Tibial nerve (tissue), 4 donors: ENCODE measurements at regions not wholly inside any gene's neighbourhood (a gene's known extent, or its start where the extent isn't known, plus 50 kb on each side); places are given as distances from the start of the nearest gene placed in this dataset.

Experiments used
- DNase-seq, 2 donors: peaks; one replicate each; pipeline ENCODE4 v3.0.0-alpha.2; 2019; ENCODE audit warnings: low spot score in 2 of 2
- H3K27ac ChIP-seq, 4 donors: fragments of 200-600 bp; sonication (generic) in 3 of 4; one replicate each; pipeline ENCODE4 v1.5.1; 2017 to 2019; ENCODE audit warnings: mild to moderate bottlenecking in 1 of 4
- H3K27me3 ChIP-seq, 2 donors: fragments of 200-600 bp; sonication (generic) in 1 of 2; one replicate each; pipeline versions ENCODE4 v1.5.1 to v1.6.0; 2017 to 2019
- H3K36me3 ChIP-seq, 3 donors: fragments of 200-600 bp; sonication (generic); one replicate each; pipeline ENCODE4 v1.5.1; 2018 to 2019
- H3K4me1 ChIP-seq, 4 donors: fragments of 200-600 bp; sonication (generic) in 3 of 4; one replicate each; pipeline ENCODE4 v1.5.1; 2017 to 2019
- H3K4me3 ChIP-seq, 4 donors: fragments of 200-600 bp; sonication (generic) in 3 of 4; one replicate each; pipeline ENCODE4 v1.5.1; 2017 to 2019; ENCODE audit warnings: mild to moderate bottlenecking in 1 of 4, moderate library complexity in 1 of 4
- H3K9me3 ChIP-seq, 4 donors: fragments of 200-600 bp; sonication (generic) in 3 of 4; one replicate each; pipeline ENCODE4 v1.5.1; 2017 to 2019
- EP300 ChIP-seq, 2 donors: sonication (generic); formaldehyde crosslinking; IDR thresholded peaks; one replicate each; pipeline ENCODE4 v1.6.1; 2017; ENCODE audit warnings: antibody characterized with exemption in 2 of 2, mild to moderate bottlenecking in 1 of 2
- POLR2A ChIP-seq, 2 donors: fragments of 450-650 bp; IDR thresholded peaks; one replicate each; pipeline ENCODE4 v1.6.1; 2017; ENCODE audit warnings: antibody characterized with exemption in 2 of 2, mild to moderate bottlenecking in 2 of 2, moderate library complexity in 2 of 2
- WGBS, 2 donors: methylation state at CpG; one replicate each; pipeline ENCODE4 v1.1.5; 2018; 5-methylcytosine and 5-hydroxymethylcytosine counted together
- TF ChIP-seq, protein P1 (sequence below), 5 experiments: fragments of 200-600 bp in 3 of 5; fragments of 450-650 bp in 2 of 5; sonication (generic) in 3 of 5; IDR thresholded peaks; one replicate each; pipeline ENCODE4 v1.5.1; 2016 to 2019; ENCODE audit warnings: antibody characterized with exemption in 5 of 5, mild to moderate bottlenecking in 3 of 5, moderate library complexity in 2 of 5

DNA sequence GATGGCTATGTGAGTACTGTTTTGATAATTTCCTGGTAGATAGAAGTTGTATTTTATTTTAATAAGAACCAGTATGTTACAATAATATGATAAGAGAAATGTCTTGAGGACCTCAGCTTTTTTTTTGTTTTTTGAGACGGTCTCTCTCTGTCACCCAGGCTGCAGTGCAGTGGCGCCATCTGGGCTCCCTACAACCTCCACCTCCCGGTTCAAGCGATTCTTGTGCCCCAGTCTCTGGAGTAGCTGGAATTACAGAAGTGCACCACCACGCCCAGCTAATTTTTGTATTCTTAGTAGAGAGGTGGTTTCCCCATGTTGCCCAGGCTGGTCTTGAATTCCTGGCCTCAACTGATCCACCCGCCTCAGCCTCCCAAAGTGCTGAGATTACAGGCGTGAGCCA, 968.1 kb upstream of the ADGRL4 start:
- H3K4me3 ChIP-seq, result no peak overlapping the region
- no peak overlapping the region for H3K27ac ChIP-seq
- H3K36me3 ChIP-seq, result no peaks in the 10 kb centered on the region
- DNase-seq, result no peak
- no peaks in the 10 kb centered on the region for H3K9me3 ChIP-seq
- TF ChIP-seq, protein P1, sequence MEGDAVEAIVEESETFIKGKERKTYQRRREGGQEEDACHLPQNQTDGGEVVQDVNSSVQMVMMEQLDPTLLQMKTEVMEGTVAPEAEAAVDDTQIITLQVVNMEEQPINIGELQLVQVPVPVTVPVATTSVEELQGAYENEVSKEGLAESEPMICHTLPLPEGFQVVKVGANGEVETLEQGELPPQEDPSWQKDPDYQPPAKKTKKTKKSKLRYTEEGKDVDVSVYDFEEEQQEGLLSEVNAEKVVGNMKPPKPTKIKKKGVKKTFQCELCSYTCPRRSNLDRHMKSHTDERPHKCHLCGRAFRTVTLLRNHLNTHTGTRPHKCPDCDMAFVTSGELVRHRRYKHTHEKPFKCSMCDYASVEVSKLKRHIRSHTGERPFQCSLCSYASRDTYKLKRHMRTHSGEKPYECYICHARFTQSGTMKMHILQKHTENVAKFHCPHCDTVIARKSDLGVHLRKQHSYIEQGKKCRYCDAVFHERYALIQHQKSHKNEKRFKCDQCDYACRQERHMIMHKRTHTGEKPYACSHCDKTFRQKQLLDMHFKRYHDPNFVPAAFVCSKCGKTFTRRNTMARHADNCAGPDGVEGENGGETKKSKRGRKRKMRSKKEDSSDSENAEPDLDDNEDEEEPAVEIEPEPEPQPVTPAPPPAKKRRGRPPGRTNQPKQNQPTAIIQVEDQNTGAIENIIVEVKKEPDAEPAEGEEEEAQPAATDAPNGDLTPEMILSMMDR (IDR thresholded peaks at IDR 0.05), result no peak
- no peak for TF ChIP-seq EP300 (IDR thresholded peaks at IDR 0.05)
- TF ChIP-seq POLR2A (IDR thresholded peaks at IDR 0.05), result no peak
- H3K4me1 ChIP-seq, result no peaks in the 10 kb centered on the region
- H3K27me3 ChIP-seq, result no peaks in the 10 kb centered on the region
- 87 to 88% methylated on average over 7 of the region's 7 CpGs for WGBS, 2 donors

DNA sequence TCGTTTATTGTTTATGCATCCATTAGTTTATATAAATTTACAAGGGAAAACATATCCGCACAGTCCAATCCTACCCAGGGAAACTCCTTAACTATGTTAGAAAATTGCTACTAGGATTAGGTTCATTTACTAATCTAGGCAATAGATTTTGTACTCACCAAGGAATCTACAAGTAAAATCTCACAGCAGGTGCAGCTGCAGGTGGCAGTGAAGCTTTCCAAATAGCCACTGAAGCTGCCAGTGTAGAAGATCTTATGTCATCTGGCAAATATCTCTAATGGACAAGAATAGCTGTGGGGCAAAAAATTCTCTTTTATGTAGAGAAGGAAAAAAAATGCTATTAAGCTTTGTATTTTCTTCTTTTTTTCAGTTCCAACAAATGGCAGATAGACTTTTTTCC, 963.4 kb upstream of the ADGRL4 start:
- Histone ChIP-seq H3K4me3 (no peak overlapping the region), H3K36me3 (no peaks in the 10 kb centered on the region), H3K4me1 (no peaks in the 10 kb centered on the region), H3K27me3 (no peaks in the 10 kb centered on the region), H3K9me3 (peaks cover 0 to 3% (median 0%) of the 10 kb centered on the region in 4 donors), H3K27ac (no peak overlapping the region)
- 85 to 87% methylated on average over 2 of the region's 2 CpGs for WGBS, 2 donors
- no peak for DNase-seq
- TF ChIP-seq, protein P1 (IDR thresholded peaks at IDR 0.05), result no peak
- TF ChIP-seq POLR2A (IDR thresholded peaks at IDR 0.05) (no peak), EP300 (IDR thresholded peaks at IDR 0.05) (no peak)

DNA sequence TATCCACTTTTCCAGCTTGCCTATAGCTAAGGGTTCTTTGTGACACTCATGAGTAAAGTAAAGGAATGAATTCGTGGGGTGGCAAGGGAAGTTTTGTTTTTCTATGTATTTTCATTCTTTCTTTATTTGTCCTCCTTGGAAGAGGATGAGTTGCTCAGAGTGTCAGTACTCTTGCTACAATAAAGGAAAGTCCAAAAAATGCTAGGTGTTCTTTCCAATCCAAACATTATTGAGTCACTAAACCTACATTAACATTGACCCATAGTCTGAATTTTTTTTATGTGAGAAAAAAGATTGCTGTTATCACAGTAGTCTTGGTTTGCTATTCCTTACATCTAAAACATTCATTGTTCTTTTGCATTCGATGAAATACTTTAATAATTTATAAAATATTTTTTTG, 959.9 kb upstream of the ADGRL4 start:
- no peaks in the 10 kb centered on the region for H3K4me1 ChIP-seq
- no peak for DNase-seq
- no peaks in the 10 kb centered on the region for H3K36me3 ChIP-seq
- no peak overlapping the region for H3K4me3 ChIP-seq
- no peaks in the 10 kb centered on the region for H3K27me3 ChIP-seq
- H3K9me3 ChIP-seq, result peaks cover 0 to 4% (median 0%) of the 10 kb centered on the region in 4 donors
- TF ChIP-seq EP300 (IDR thresholded peaks at IDR 0.05), result no peak
- TF ChIP-seq, protein P1 (IDR thresholded peaks at IDR 0.05), result no peak
- H3K27ac ChIP-seq, result no peak overlapping the region
- WGBS, 2 donors, result 59 to 61% methylated on average over 2 of the region's 2 CpGs

DNA sequence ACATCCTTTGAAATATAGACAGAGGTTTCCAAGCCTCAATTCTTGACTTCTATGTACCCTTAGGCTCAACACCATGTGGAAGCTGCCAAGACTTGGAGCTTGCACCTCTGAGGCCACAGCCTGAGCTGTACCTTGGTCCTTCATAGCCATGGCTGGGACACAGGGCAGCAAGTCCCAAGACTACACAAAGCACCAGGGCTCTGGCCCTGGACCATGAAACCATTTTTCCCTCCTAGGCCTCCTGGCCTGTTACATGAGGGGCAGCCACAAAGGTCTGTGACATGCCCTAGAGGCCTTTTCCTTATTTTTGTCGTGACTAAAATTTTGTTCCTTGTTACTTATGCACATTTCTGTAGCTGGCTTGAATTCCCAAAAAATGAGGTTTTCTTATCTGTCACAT, 953.1 kb upstream of the ADGRL4 start:
- WGBS, 2 donors, result 76 to 79% methylated on average over 1 of the region's 1 CpG
- Histone ChIP-seq H3K27me3 (no peaks in the 10 kb centered on the region), H3K4me1 (no peaks in the 10 kb centered on the region), H3K4me3 (no peak overlapping the region), H3K27ac (no peak overlapping the region), H3K36me3 (no peaks in the 10 kb centered on the region), H3K9me3 (peaks cover 0 to 7% (median 0%) of the 10 kb centered on the region in 4 donors)
- no peak for TF ChIP-seq EP300 (IDR thresholded peaks at IDR 0.05)
- TF ChIP-seq POLR2A (IDR thresholded peaks at IDR 0.05), result no peak
- TF ChIP-seq, protein P1 (IDR thresholded peaks at IDR 0.05), result no peak
- no peak for DNase-seq

DNA sequence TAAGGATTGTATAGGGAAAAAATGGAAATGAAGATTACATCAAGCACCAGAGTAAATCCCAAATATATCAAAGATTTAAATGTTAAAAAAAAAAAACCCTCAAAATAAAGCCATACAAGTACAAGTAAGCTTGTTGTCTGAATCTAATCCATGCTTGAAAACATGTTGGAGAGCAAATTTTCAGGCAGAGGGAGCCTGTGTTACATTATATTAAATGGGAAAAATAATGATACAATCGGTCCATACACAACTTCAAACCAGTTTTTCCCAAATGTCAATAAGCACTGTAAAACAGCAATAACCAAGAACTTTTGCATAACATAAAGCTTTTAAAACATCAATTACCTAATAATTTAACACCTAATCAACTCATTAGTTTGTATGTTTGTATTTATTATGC, 949.4 kb upstream of the ADGRL4 start:
- 65 to 67% methylated on average over 1 of the region's 1 CpG for WGBS, 2 donors
- TF ChIP-seq POLR2A (IDR thresholded peaks at IDR 0.05), result no peak
- TF ChIP-seq EP300 (IDR thresholded peaks at IDR 0.05), result no peak

DNA sequence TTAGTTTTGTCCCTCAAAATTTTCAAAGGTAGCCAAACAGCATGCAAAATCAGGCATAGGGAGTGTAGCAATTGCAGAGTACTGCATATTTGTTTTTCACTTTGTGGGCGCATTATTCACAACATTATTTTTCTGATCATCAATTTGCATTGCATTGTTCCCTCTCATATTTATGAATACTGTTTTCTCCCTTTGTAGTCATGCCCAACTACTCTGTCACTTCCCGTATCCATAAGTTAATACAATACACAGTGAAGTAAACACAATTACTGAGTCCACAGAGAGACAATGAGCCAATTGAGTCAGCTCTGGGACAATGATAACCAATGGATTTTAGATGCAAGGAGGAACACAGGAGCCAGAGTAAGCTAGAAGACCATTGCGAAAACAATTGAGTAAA, 944.0 kb upstream of the ADGRL4 start:
- TF ChIP-seq POLR2A (IDR thresholded peaks at IDR 0.05) (no peak), EP300 (IDR thresholded peaks at IDR 0.05) (no peak)
- TF ChIP-seq, protein P1 (IDR thresholded peaks at IDR 0.05), result no peak
- no peak for DNase-seq
- Histone ChIP-seq H3K36me3 (no peaks in the 10 kb centered on the region), H3K4me3 (no peak overlapping the region), H3K27ac (no peak overlapping the region), H3K4me1 (no peaks in the 10 kb centered on the region), H3K9me3 (no peaks in the 10 kb centered on the region), H3K27me3 (no peaks in the 10 kb centered on the region)
- 65 to 86% methylated on average over 3 of the region's 3 CpGs for WGBS, 2 donors

More for the DNA sequence above, 949.4 kb upstream of the ADGRL4 start:
- H3K4me1 ChIP-seq, result no peaks in the 10 kb centered on the region
- no peak overlapping the region for H3K27ac ChIP-seq
- H3K36me3 ChIP-seq, result no peaks in the 10 kb centered on the region
- no peak overlapping the region for H3K4me3 ChIP-seq
- no peak for DNase-seq
- no peaks in the 10 kb centered on the region for H3K27me3 ChIP-seq
- peaks cover 0 to 7% (median 0%) of the 10 kb centered on the region in 4 donors for H3K9me3 ChIP-seq
